HG02623 (cell line): ENCODE measurements at regions not wholly inside any gene's neighbourhood (a gene's known extent, or its start where the extent isn't known, plus 50 kb on each side); places are given as distances from the start of the nearest gene placed in this dataset.
"Not testable (repeated sequence)": the region's sequence is repeated elsewhere in the genome, so short reads cannot be mapped to it uniquely, and the experiment has no call there.

Source experiments
- ATAC-seq: cut with Tn5 transposase; IDR thresholded peaks from one replicate; pipeline ENCODE4 v1.9.1; 2021; ENCODE audit warnings: moderate library complexity; ENCODE audit not compliant: unreplicated experiment

GRCh38 chr10:45518741-45519140, 144.7 kb downstream of the ALOX5 start:
- no peak for ATAC-seq

- no peak for ATAC-seq
Measured at GRCh38 chr10:45515630-45516029, 141.6 kb downstream of the ALOX5 start.

DNA sequence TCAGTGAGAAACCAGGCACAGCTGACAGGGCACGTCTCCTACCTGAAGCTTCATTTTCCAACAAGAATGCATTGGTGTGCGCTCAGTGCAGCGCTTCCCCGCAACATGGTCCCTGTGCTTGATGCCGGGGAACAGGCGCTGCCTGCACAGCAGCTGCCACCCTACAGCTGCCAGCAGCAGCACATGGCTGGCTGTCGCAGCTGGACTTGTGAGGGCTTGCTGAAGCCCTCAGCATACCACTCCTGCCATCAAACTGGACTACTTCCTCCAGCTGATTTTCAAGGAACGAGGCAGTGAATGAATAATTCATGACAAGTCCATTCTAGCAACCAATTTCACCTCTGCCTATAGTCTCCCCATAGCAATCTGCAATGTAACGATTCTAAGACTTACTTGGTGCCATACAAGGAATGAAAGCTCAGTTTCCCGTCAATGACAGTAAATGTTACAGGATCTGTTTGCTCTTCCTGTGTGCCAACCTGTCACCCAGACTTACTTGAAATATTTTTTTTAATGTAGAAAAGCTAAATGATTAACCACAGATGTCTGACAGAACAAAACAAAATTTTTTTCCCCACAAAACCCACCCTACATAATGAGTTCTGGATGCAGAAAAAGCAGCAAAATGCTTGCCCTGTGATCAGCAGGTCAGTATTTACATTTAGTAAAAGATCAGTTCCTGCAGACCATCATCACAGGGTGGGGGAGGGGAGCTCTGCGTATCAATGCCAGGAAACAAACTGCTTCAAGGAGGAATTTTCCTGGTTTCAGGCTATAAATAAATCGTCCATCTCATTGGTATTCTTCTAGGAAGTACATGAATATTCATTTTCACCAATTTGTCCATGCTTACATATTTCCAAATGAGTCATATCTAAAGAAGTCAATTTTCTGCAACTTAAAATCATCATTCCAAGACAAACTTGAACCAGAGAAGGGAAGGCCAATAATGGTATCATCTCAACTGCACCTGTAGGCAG, 140.6 kb downstream of the ALOX5 start:
- no peak for ATAC-seq

GRCh38 chr10:45513551-45513950, 139.5 kb downstream of the ALOX5 start:
- ATAC-seq, result no peak

GRCh38 chr10:45511926-45512325, 137.9 kb downstream of the ALOX5 start:
- not testable (repeated sequence) for ATAC-seq

DNA sequence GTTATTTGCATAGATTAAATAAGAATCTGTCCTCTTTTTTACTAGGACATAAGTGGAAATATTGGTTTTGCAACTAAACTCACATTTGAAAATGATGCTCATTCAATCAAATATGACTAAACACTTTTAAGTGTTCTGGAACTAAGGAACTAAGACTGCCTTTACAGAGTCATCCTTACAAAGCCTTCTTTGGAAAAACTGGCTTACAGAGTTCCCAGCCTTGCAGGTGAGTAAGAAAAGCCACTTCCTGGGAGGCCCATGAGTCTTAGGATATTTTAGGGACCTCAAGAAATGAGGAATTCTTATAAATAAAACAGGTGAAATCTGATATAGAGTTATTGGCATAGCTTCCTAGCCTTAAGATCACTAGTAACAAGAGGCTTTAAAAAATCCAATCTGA, 135.5 kb downstream of the ALOX5 start:
- no peak for ATAC-seq

- no peak for ATAC-seq
Measured at GRCh38 chr10:45505311-45505710, 131.3 kb downstream of the ALOX5 start.

- no peak for ATAC-seq
Measured at GRCh38 chr10:45502458-45502857, 128.4 kb downstream of the ALOX5 start.

- ATAC-seq, result no peak
Measured at GRCh38 chr10:45501791-45502190, 127.8 kb downstream of the ALOX5 start.

DNA sequence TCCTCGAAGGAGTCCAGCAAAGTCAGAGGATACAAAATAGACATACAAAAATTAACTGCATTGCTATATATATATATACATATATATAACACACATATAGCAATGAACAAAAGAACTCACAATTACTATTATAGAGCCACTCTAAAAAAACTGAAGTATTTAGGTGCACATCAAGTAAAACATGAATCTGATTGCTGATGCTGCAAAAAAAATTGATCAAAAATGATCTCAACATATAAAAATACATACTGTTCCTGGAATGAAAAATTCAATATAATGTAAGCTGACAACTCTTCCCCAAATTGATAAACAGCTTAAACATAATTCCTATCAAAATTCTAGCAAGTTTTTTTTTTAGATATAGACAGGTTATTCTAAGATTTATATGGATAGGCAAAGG, 126.8 kb downstream of the ALOX5 start:
- ATAC-seq, result no peak

DNA sequence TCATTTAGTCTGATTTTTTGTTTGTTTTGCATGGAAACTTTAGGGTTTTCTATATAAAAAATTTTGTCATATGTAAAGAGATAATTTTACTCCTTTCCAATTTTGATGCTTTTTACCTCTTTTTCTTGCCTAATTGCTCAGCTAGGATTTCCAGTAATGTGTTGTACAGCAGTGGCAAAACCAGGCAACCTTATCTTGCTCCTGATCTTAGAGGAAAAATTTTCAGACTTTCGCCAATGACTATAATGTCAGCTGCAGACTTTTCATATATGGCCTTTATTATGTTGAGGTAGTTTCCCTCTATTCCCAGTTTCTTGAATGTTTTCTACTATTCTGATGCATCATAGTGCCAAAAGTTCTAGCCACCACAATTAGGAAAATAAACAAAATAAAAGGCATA, 126.3 kb downstream of the ALOX5 start:
- no peak for ATAC-seq

DNA sequence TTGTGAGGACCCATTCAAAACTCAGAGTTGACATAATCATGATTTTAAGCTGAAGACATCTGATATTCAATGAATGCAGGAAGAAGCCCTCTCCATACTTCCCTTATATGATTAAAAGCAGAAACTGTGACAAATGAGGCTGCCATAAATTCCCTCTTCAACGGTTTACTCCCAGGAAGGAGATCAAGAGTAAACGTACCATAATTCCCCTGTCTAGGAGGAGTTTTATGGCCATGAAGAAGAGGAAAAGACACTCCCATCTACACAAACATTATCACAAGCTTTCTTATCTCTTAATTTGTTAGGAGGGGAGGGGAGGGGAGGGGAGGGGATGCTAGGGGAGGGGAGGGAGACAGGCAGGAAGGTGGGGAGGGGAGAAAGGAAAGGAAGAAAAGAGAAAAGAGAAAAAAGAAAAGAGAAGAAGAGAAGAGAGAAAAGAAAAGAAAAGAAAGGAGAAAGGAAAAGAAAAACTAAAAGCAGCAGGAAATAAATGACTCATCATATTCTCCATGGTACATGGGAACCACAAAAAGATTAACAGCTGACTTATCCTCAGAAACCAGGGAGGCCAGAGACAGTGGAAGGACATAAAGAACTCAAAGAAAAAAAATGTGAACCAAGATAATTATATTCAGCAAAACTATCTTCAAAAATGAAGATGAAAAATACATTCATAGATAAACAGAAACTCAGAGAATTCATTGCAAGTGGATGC, 121.6 kb downstream of the ALOX5 start:
- ATAC-seq, result no peak
